ENCODE measurements at regions not wholly inside any gene's neighbourhood (a gene's known extent, or its start where the extent isn't known, plus 50 kb on each side); places are given as distances from the start of the nearest gene placed in this dataset.
"Not testable (repeated sequence)": the region's sequence is repeated elsewhere in the genome, so short reads cannot be mapped to it uniquely, and the experiment has no call there.

DNA sequence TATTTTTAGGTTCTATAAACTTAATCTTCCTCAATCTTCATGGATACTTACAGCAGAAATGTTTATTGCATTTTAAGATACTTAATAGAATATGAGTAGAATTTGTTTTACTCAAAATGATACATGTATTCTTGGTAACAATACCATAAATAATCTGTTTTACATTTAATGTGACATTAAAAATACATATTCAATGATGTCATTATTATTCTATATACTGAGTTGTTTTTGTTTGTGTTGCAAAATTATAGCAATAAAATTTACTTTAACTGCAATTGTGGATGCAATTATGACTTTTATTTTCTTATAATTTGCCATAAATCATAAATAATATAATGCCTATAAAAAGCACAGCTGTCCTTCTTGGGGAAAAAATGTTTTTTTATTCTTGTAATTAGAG lies 275.9 kb upstream of the CCNG1 start:
- no peak for DNase-seq (ENCODE audit: low read depth, low spot score)

DNA sequence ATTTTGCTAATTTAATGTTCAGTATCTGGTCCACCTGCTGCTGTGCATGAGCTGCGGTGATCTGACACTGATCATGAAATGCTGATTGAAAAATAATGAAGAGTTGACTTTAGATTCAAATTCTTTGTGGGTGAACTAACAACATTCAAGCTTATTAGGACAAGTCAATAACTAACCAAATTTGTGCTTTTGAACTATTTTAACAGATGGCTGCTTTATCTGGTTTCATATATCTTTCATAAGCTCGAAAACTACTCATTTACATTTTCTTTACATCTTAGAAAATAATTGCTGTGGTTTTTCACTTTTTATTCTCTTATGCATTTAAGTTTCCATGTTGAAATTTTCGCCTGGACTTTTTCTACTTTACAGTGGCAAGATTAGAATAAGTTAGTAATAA lies 274.8 kb upstream of the CCNG1 start:
- DNase-seq (ENCODE audit: low read depth, low spot score): no peak

DNA sequence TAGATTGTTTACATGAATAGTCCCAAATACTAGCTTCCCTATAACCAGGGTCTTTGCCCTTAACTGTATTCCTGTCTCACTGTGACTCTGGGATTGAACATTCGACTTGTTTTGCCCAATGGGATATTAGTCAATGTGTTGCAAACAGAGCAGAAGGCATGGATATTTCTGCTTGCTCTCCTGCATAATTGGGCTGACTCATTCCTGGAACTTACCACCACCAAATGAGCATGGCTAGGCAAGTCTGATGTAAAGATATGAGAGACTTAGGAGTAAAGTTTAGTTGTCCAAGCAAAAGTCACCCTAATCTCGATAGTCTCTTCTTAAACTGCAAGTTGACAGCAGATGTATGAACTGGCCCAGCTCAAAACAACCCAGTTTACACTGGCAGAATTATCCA lies 273.5 kb upstream of the CCNG1 start:
- DNase-seq (ENCODE audit: low read depth, low spot score): no peak

- no peak for DNase-seq (ENCODE audit: low read depth, low spot score)
Measured at GRCh38 chr5:163165277-163165676, 272.1 kb upstream of the CCNG1 start.

DNA sequence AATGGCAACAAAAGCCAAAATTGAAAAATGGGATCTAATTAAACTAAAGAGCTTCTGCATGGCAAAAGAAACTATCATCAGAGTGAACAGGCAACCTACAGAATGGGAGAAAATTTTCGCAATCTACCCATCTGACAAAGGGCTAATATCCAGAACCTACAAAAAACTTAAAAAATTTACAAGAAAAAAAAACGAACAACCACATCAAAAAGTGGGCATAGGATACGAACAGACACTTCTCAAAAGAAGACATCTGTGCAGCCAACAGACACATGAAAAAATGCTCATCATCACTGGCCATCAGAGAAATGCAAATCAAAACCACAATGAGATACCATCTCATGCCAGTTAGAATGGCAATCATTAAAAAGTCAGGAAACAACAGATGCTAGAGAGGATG lies 267.2 kb upstream of the CCNG1 start:
- not testable (repeated sequence) for DNase-seq (ENCODE audit: low read depth, low spot score)

DNA sequence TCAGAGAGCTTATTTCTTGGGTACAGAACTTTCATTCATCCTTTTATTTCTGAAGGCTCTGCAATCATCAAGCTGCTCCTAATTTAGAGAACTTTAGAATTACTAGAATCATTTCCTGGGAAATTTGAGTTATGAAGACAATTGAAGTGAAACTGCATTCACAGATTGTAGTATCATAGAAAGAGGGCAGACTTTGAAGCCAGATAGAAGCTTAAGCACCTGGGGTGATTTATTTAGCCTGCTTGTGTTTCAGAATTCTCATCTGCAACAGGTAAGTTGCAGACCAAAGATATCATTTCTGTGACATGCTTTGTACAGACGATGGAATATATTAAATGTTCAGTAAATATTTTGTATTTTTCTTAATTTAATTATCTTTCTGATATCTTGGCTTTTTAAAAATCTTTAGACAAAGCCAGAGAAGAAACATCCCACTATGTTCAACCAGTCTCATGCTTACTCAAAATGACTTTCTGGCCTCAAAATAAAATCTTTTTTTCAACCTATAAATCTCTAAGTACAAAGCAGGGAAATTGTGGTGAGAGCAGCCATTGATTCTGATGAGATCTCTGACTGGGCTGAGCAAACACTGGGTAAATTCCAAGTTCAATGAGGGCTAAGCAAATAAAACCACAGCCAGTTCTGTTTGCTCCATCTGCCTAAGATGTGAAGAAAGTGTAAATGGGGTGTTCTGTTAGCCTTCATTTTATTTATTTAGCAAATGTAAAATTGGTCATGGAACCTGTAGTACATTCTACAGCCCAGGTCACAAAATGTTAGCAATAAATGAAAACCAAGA lies 264.7 kb upstream of the CCNG1 start:
- no peak for DNase-seq (ENCODE audit: low read depth, low spot score)

DNA sequence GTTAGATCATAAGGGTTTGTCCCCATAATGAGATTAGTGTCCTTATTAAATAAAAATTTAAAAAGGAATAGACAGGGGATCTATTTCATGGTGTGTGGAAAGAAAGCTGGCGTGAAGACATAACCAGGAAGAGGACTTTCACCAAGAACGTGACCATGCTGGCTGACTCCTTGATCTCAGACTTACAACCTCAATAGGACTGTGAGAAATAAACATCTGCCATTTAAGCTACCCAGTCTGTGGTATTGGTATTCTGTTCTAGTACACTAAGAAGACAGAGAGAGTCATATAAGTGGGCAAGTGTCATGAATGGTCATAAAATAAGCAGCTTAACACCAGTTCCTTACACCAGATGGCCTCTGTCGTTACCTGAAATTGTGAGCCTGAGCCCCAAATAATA lies 259.4 kb upstream of the CCNG1 start:
- no peak for DNase-seq (ENCODE audit: low read depth, low spot score)

- DNase-seq (ENCODE audit: low read depth, low spot score): no peak
Measured at GRCh38 chr5:163185315-163185714, 252.1 kb upstream of the CCNG1 start.

- DNase-seq (ENCODE audit: low read depth, low spot score): no peak
Measured at GRCh38 chr5:163189023-163189553, 248.3 kb upstream of the CCNG1 start.

GRCh38 chr5:163190283-163190682 lies 247.1 kb upstream of the CCNG1 start:
- DNase-seq (ENCODE audit: low read depth, low spot score): no peak

DNA sequence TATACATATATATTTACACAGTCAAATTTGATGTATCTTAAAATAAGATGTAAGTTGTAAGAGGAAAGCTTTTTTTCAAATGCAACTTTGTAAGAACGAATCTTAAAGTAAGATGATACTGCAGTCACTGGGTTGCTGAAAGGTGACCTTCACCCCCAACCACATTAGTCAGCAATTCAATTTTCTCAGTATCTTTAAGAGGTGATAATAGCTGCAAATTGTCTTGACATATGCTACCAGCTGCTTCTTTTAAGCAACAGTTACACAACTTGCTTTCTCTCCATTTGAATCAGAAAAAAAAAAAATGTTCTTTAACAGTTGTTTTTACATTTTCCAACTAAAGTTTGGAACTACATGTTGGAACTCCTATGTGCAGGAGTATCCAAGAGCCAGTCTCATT lies 246.6 kb upstream of the CCNG1 start:
- no peak for DNase-seq (ENCODE audit: low read depth, low spot score)

- no peak for DNase-seq (ENCODE audit: low read depth, low spot score)
Measured at GRCh38 chr5:163193886-163194285, 243.5 kb upstream of the CCNG1 start.

- DNase-seq (ENCODE audit: low read depth, low spot score): no peak
Measured at GRCh38 chr5:163205645-163206044, 231.8 kb upstream of the CCNG1 start.

DNA sequence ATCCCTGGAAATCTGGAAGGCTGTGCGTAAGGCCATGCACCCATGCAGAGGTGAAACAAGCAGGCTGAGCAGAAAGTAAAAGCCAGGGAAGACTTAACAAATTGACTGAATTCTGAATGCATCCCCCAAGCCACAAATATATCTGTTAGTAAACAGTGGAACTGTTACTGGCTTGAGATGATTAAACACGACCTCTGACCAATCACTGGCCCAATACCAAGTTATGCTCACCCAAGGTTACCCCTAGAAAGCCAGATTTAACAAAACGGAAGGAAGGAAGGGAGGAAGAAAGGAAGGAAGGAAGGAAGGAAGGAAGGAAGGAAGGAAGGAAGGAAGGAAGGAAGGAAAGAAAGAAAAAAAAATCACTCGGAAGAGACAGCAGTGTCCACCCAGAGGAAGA lies 215.8 kb upstream of the CCNG1 start:
- no peak for DNase-seq (ENCODE audit: low read depth, low spot score)

- DNase-seq (ENCODE audit: low read depth, low spot score): no peak
Measured at GRCh38 chr5:163222982-163223381, 214.4 kb upstream of the CCNG1 start.

DNA sequence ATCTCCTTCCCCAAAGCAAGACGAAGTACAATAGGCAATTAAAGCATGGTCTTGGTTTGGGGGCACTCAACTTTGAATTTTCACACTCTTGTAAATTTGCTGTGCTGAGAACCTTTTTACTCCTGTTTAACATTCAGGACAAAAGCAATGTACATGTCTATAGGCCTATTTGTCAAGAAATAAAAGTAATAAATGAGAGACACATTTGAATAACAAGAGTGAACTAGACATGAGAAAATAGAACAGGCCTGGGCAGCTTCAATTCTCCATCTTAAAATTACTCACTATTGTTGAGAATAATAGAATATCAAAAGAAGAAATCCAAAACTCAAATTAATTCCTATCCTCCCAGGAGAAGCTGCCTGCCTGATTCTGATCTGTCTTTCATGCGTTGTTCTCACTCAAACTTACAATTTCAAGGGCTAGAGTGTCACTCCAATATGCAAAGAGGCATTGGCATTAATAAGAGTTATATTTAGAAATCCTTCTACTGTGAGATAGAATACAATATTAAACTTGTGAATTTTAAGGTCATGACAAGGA lies 192.9 kb upstream of the CCNG1 start:
- DNase-seq (ENCODE audit: low read depth, low spot score): no peak

DNA sequence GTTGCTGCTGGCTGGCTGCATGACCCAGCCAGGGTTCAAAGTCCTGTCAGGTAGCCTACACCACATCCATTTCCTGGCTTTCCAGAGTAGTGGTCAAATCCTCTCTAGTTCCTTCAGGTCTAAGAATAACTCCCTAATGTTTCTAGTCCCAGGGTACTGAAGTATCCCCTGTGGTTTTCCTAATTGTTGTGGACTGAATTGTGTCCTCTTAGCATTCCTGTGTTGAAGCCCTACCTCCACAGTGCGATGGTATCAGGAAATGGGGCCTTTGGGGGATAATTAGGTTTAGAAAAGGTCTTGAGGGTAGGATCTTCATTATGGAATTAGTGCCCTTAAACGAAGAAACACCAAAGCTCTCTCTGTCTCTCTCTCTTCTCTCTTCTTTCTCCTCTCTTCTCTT lies 191.8 kb upstream of the CCNG1 start:
- no peak for DNase-seq (ENCODE audit: low read depth, low spot score)

GRCh38 chr5:163248333-163248732 lies 189.1 kb upstream of the CCNG1 start:
- DNase-seq (ENCODE audit: low read depth, low spot score): no peak

DNA sequence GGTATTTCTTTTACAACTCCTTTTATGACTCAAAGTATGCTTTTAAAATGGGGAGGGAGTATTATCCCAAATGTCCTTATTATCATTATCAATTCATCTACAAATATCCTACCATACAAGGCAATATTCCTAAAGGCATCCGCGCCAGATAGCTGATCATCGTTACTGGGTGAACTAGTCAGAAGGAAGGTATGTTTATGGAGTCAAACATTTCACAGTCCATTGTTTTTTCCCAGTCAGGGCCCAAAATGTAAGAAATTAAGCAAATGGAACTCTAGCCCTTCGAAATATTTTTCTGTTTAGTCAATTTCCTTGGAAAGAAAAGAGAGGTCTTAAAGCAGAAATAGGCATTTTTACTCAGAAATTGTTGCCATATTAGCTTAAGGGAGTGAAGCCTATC lies 188.5 kb upstream of the CCNG1 start:
- no peak for DNase-seq (ENCODE audit: low read depth, low spot score)

GRCh38 chr5:163252950-163253349 lies 184.4 kb upstream of the CCNG1 start:
- DNase-seq (ENCODE audit: low read depth, low spot score): no peak

DNA sequence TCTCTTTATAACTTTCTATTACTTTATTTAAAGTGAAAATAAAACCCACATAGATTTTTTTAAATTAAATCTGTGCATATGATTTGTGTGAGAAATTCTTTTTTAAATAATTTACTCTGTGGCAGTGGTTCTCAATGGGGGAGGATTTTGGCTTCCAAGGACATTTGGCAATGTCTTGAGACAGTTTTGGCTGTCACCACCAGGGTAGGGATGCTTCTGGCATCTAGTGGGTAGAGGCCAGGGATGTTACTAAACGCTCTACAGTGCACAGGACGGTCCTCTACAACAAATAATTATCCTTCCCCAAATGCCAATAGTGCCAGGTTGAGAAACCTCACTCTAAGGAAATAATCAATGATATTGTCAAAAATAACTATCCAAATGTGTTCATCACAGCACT lies 177.9 kb upstream of the CCNG1 start:
- DNase-seq (ENCODE audit: low read depth, low spot score): no peak

DNA sequence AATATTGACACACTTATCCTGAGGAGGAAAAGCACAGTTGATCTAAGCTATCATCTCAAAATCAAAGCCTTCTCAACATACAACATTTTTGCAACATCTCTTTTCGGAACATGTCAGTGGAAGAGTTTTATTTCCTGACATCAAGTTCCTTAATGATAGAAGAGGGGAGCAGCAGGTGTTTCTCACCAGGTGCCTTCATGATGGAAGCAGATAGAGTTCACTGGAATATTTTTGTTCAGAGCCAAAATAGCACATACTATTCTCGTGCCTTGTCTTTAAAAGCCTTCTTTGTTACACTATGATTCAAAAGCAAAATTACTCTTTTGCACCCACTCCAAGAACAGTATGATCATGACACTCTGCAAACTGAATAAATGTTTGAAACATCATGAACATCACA lies 176.9 kb upstream of the CCNG1 start:
- DNase-seq (ENCODE audit: low read depth, low spot score): no peak

GRCh38 chr5:163260961-163261360 lies 176.4 kb upstream of the CCNG1 start:
- DNase-seq (ENCODE audit: low read depth, low spot score): no peak

All from brain pericyte (primary cell).